GM12873 (cell line): ENCODE measurements at regions not wholly inside any gene's neighbourhood (a gene's known extent, or its start where the extent isn't known, plus 50 kb on each side); places are given as distances from the start of the nearest gene placed in this dataset.

Source experiments
- TF ChIP-seq, protein P1 (sequence below): IDR thresholded peaks from 2 replicates; pipeline ENCODE4 v1.5.1; 2012; ENCODE audit warnings: low read depth, mild to moderate bottlenecking, moderate library complexity, low read length, control low read depth; ENCODE audit not compliant: insufficient read depth; ENCODE audit errors: missing control alignments

- TF ChIP-seq, protein P1, sequence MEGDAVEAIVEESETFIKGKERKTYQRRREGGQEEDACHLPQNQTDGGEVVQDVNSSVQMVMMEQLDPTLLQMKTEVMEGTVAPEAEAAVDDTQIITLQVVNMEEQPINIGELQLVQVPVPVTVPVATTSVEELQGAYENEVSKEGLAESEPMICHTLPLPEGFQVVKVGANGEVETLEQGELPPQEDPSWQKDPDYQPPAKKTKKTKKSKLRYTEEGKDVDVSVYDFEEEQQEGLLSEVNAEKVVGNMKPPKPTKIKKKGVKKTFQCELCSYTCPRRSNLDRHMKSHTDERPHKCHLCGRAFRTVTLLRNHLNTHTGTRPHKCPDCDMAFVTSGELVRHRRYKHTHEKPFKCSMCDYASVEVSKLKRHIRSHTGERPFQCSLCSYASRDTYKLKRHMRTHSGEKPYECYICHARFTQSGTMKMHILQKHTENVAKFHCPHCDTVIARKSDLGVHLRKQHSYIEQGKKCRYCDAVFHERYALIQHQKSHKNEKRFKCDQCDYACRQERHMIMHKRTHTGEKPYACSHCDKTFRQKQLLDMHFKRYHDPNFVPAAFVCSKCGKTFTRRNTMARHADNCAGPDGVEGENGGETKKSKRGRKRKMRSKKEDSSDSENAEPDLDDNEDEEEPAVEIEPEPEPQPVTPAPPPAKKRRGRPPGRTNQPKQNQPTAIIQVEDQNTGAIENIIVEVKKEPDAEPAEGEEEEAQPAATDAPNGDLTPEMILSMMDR = no peak
Measured at GRCh38 chr4:54391104-54391503, 162.0 kb downstream of the PDGFRA start.

- TF ChIP-seq, protein P1 = no peak
Measured at GRCh38 chr4:54392479-54392878, 163.4 kb downstream of the PDGFRA start.

DNA sequence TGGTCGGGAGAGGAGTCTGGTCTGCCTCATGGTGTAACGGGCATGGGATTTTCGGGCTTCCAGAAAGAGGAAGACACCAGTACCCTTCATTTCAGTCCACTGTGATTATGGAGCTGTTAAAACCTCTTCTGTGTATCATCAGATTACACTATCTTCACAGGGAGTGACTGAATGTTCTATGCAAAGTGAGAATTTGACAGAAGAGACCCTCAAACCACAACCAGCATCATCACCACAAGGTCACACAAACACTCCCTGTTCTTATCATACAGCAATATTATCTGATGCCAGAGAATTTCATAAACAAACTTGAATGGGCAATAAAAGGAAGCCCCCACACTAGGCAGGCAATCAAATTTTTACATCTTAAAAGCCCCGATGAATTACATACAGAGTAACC is 164.2 kb downstream of the PDGFRA start:
- TF ChIP-seq, protein P1 = no peak

DNA sequence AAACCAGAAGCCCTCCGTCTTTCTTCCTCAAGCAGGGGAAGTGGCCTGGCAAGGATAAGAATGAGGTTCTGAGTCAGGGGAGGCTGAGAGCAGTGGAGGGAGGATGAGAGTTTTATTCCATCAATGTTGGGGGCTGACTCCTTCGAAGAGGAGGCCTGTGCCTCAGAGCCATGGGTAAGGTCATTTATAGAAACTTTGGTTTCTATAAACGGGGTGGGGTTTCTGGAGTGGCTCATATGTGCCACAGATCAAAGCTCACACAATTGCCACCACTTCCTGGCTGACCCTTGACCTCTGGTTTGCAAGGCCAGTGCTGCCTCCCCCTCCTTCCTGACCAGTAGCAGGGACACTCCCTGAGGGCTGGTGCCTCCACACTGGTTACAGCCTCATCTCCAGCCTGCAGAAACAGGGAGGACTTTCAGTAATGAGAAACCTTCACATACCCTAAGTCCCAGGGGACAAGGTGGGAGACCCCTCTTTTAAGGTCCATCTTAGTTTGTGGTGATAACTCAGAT is 166.0 kb downstream of the PDGFRA start:
- TF ChIP-seq, protein P1 = no peak

GRCh38 chr4:54400188-54400587 is 171.1 kb downstream of the PDGFRA start:
- TF ChIP-seq, protein P1 = no peak

- TF ChIP-seq, protein P1 = no peak
Measured at GRCh38 chr4:54400802-54401201, 171.7 kb downstream of the PDGFRA start.

DNA sequence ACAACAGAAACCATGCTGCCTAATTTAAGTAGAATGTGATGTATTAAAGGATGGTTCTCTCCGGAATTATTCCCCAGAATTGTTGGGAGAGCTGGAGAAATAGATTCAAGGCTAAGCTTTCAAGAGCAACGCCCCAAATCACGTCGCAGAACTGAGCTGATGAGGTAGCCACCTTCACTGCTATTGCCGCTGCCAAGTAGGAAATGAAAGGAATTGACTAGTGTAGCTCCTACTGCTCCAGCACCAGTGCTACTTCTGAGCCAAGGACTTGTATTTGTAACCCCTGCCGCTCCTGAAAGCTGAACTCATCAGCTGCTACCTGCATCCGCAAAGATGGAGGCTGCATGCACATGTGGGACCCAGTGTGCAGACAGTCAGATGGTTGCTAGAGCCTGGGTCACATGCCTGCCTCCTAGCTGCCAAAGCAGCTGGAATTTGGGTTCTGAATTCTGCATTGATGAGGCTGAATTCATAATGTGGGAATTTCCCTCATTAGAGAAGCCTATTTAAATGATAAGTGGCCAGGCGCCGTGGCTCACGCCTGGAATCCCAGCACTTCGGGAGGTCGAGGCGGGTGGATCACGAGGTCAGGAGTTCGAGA is 173.9 kb downstream of the PDGFRA start:
- TF ChIP-seq, protein P1 = no peak
